ENCODE measurements at regions not wholly inside any gene's neighbourhood (a gene's known extent, or its start where the extent isn't known, plus 50 kb on each side); places are given as distances from the start of the nearest gene placed in this dataset.

GRCh38 chr17:71937914-71938313 is 182.9 kb upstream of the SOX9 start:
- TF ChIP-seq CTCF (IDR thresholded peaks at IDR 0.05) (no peak), POLR2A (IDR thresholded peaks at IDR 0.05) (no peak)
